ENCODE measurements at regions not wholly inside any gene's neighbourhood (a gene's known extent, or its start where the extent isn't known, plus 50 kb on each side); places are given as distances from the start of the nearest gene placed in this dataset.

GRCh38 chr6:102313699-102314098, 920.2 kb downstream of the GRIK2 start:
- no peak overlapping the region for H3K9ac ChIP-seq (ENCODE audit: insufficient read length, low read depth)
- H3K4me3 ChIP-seq (ENCODE audit: insufficient read length, low read depth) = no peak overlapping the region
- H3K27me3 ChIP-seq (ENCODE audit: insufficient read depth, insufficient read length) = no peaks in the 10 kb centered on the region
- no peak for DNase-seq (ENCODE audit: low read depth, low spot score)
- H3K36me3 ChIP-seq (ENCODE audit: insufficient read depth, insufficient read length, low read length) = no peaks in the 10 kb centered on the region
- no peak for TF ChIP-seq SUZ12 (IDR thresholded peaks at IDR 0.05; ENCODE audit: extremely low read depth, insufficient read depth, insufficient read length)
- no peak for TF ChIP-seq ZNF274 (IDR thresholded peaks at IDR 0.05; ENCODE audit: low read depth, low read length)
- no peak for TF ChIP-seq YY1 (IDR thresholded peaks at IDR 0.05; ENCODE audit: insufficient read depth, insufficient read length)
- H3K9me3 ChIP-seq (ENCODE audit: insufficient read depth, low read length) = peaks cover 6% of the 10 kb centered on the region; the same call in 1 of the 2 replicates
- no peaks in the 10 kb centered on the region for H3K4me1 ChIP-seq (ENCODE audit: insufficient read depth, insufficient read length)

- TF ChIP-seq YY1 (IDR thresholded peaks at IDR 0.05; ENCODE audit: insufficient read depth, insufficient read length) (no peak), SUZ12 (IDR thresholded peaks at IDR 0.05; ENCODE audit: extremely low read depth, insufficient read depth, insufficient read length) (no peak), ZNF274 (IDR thresholded peaks at IDR 0.05; ENCODE audit: low read depth, low read length) (no peak)
- no peaks in the 10 kb centered on the region for H3K4me1 ChIP-seq (ENCODE audit: insufficient read depth, insufficient read length)
- H3K9ac ChIP-seq (ENCODE audit: insufficient read length, low read depth) = no peak overlapping the region
- no peaks in the 10 kb centered on the region for H3K36me3 ChIP-seq (ENCODE audit: insufficient read depth, insufficient read length, low read length)
- H3K9me3 ChIP-seq (ENCODE audit: insufficient read depth, low read length) = peaks cover 6% of the 10 kb centered on the region; the same call in 1 of the 2 replicates
- no peak overlapping the region for H3K4me3 ChIP-seq (ENCODE audit: insufficient read length, low read depth)
- no peak for DNase-seq (ENCODE audit: low read depth, low spot score)
- H3K27me3 ChIP-seq (ENCODE audit: insufficient read depth, insufficient read length) = no peaks in the 10 kb centered on the region
Measured at GRCh38 chr6:102309700-102310099, 916.2 kb downstream of the GRIK2 start.

- TF ChIP-seq ZNF274 (IDR thresholded peaks at IDR 0.05; ENCODE audit: low read depth, low read length) (no peak), SUZ12 (IDR thresholded peaks at IDR 0.05; ENCODE audit: extremely low read depth, insufficient read depth, insufficient read length) (no peak), YY1 (IDR thresholded peaks at IDR 0.05; ENCODE audit: insufficient read depth, insufficient read length) (no peak)
- Histone ChIP-seq H3K27me3 (ENCODE audit: insufficient read depth, insufficient read length) (no peaks in the 10 kb centered on the region), H3K4me3 (ENCODE audit: insufficient read length, low read depth) (no peak overlapping the region), H3K36me3 (ENCODE audit: insufficient read depth, insufficient read length, low read length) (no peaks in the 10 kb centered on the region), H3K4me1 (ENCODE audit: insufficient read depth, insufficient read length) (no peaks in the 10 kb centered on the region), H3K9ac (ENCODE audit: insufficient read length, low read depth) (no peak overlapping the region), H3K9me3 (ENCODE audit: insufficient read depth, low read length) (no peaks in the 10 kb centered on the region)
- no peak for DNase-seq (ENCODE audit: low read depth, low spot score)
Measured at GRCh38 chr6:102300350-102300749, 906.8 kb downstream of the GRIK2 start.

GRCh38 chr6:102298051-102298450, 904.5 kb downstream of the GRIK2 start:
- Histone ChIP-seq H3K27me3 (ENCODE audit: insufficient read depth, insufficient read length) (no peaks in the 10 kb centered on the region), H3K9ac (ENCODE audit: insufficient read length, low read depth) (no peak overlapping the region), H3K9me3 (ENCODE audit: insufficient read depth, low read length) (no peaks in the 10 kb centered on the region), H3K36me3 (ENCODE audit: insufficient read depth, insufficient read length, low read length) (no peaks in the 10 kb centered on the region), H3K4me3 (ENCODE audit: insufficient read length, low read depth) (no peak overlapping the region), H3K4me1 (ENCODE audit: insufficient read depth, insufficient read length) (no peaks in the 10 kb centered on the region)
- no peak for DNase-seq (ENCODE audit: low read depth, low spot score)
- no peak for TF ChIP-seq SUZ12 (IDR thresholded peaks at IDR 0.05; ENCODE audit: extremely low read depth, insufficient read depth, insufficient read length)
- no peak for TF ChIP-seq YY1 (IDR thresholded peaks at IDR 0.05; ENCODE audit: insufficient read depth, insufficient read length)
- no peak for TF ChIP-seq ZNF274 (IDR thresholded peaks at IDR 0.05; ENCODE audit: low read depth, low read length)
